ENCODE measurements at regions not wholly inside any gene's neighbourhood (a gene's known extent, or its start where the extent isn't known, plus 50 kb on each side); places are given as distances from the start of the nearest gene placed in this dataset.

DNA sequence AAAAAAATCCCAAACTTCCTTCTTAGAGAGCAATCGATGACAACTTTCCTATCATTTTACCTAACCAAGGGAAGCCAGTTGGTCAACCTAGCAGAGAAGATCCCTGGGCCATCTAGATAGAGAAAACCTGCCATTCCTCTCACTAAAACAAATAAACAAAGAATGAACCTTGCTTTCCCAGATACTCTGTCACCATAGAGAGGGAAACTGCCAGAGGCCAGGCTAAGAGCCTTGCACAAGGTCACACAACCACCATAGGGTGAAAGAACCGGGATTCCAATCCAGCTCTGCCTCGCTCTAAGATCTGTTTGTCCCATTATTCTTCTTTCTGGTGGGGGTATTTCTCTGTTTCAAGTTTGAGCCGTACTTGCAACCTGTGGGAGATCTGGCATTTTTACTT, 154.6 kb downstream of the CYRIA start:
- Histone ChIP-seq H3K27me3 (replicated peaks in 1 of 7) (peaks cover 0 to 63% (median 30%) of the 10 kb centered on the region in 7 donors), H3K36me3 (no peaks in the 10 kb centered on the region), H3K9me3 (no peaks in the 10 kb centered on the region), H3K4me3 (no peak overlapping the region), H3K4me1 (peaks cover 0 to 11% (median 8%) of the 10 kb centered on the region in 6 donors), H3K27ac (no peak overlapping the region)
- intact Hi-C loops (cut with DNase I; ENCODE audit: low total_unique reads), result no loop called here
- DNase-seq, result no peak
- WGBS, 5 donors, result 68 to 87% (median 86%) methylated on average over 4 of the region's 4 CpGs
- no peak for TF ChIP-seq POLR2A (IDR thresholded peaks at IDR 0.05)
- TF ChIP-seq, protein P1, sequence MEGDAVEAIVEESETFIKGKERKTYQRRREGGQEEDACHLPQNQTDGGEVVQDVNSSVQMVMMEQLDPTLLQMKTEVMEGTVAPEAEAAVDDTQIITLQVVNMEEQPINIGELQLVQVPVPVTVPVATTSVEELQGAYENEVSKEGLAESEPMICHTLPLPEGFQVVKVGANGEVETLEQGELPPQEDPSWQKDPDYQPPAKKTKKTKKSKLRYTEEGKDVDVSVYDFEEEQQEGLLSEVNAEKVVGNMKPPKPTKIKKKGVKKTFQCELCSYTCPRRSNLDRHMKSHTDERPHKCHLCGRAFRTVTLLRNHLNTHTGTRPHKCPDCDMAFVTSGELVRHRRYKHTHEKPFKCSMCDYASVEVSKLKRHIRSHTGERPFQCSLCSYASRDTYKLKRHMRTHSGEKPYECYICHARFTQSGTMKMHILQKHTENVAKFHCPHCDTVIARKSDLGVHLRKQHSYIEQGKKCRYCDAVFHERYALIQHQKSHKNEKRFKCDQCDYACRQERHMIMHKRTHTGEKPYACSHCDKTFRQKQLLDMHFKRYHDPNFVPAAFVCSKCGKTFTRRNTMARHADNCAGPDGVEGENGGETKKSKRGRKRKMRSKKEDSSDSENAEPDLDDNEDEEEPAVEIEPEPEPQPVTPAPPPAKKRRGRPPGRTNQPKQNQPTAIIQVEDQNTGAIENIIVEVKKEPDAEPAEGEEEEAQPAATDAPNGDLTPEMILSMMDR (IDR thresholded peaks at IDR 0.05 in 8 of 11, conservative IDR thresholded peaks at IDR 0.05 in 3 of 11), result no peak
- TF ChIP-seq POLR2AphosphoS5 (IDR thresholded peaks at IDR 0.05), result no peak

GRCh38 chr2:16509042-16509441, 156.6 kb downstream of the CYRIA start:
- intact Hi-C loops (cut with DNase I; ENCODE audit: low total_unique reads), result loop anchor here (5.0 to 10.0 kb wide), 2 partner anchors 564 to 872 kb away; partner anchors contain the start of gene MYCN
- H3K27ac ChIP-seq, result no peak overlapping the region
- no peaks in the 10 kb centered on the region for H3K9me3 ChIP-seq
- no peak overlapping the region for H3K4me3 ChIP-seq
- DNase-seq, result no peak
- H3K27me3 ChIP-seq (replicated peaks in 1 of 7), result peaks cover 0 to 76% (median 30%) of the 10 kb centered on the region in 7 donors
- WGBS, 5 donors, result 84 to 95% (median 86%) methylated on average over 3 of the region's 3 CpGs
- H3K4me1 ChIP-seq, result peaks cover 0 to 11% (median 8%) of the 10 kb centered on the region in 6 donors
- TF ChIP-seq POLR2AphosphoS5 (IDR thresholded peaks at IDR 0.05), result no peak
- no peak for TF ChIP-seq POLR2A (IDR thresholded peaks at IDR 0.05)
- TF ChIP-seq, protein P1 (IDR thresholded peaks at IDR 0.05 in 8 of 11, conservative IDR thresholded peaks at IDR 0.05 in 3 of 11), result no peak
- H3K36me3 ChIP-seq, result no peaks in the 10 kb centered on the region

- H3K4me3 ChIP-seq, result peak overlapping the region in 5 of 8 donors; percentile 29 to 60 (median 38)
- H3K4me1 ChIP-seq, result peaks cover 0 to 11% (median 8%) of the 10 kb centered on the region in 6 donors
- intact Hi-C loops (cut with DNase I; ENCODE audit: low total_unique reads), result loop anchor here (5.0 to 10.0 kb wide), 2 partner anchors 564 to 871 kb away; partner anchors contain the start of gene MYCN
- WGBS, 5 donors, result 22 to 27% (median 24%) methylated on average over 12 of the region's 12 CpGs
- no peak overlapping the region for H3K27ac ChIP-seq
- H3K9me3 ChIP-seq, result no peaks in the 10 kb centered on the region
- H3K27me3 ChIP-seq (replicated peaks in 1 of 7), result peaks cover 0 to 76% (median 30%) of the 10 kb centered on the region in 7 donors
- TF ChIP-seq POLR2A (IDR thresholded peaks at IDR 0.05), result no peak
- TF ChIP-seq, protein P1 (IDR thresholded peaks at IDR 0.05 in 8 of 11, conservative IDR thresholded peaks at IDR 0.05 in 3 of 11), result peak in 1 of 11 experiments; percentile 3
- no peak for DNase-seq
- H3K36me3 ChIP-seq, result no peaks in the 10 kb centered on the region
These were observed 157.2 kb downstream of the CYRIA start for GRCh38 chr2:16508490-16508851.

GRCh38 chr2:16507655-16508489, 157.8 kb downstream of the CYRIA start:
- Histone ChIP-seq H3K4me1 (peaks cover 0 to 11% (median 8%) of the 10 kb centered on the region in 6 donors), H3K36me3 (no peaks in the 10 kb centered on the region), H3K9me3 (no peaks in the 10 kb centered on the region), H3K27ac (no peak overlapping the region), H3K4me3 (peak overlapping the region in 6 of 8 donors; percentile 28 to 60 (median 35)), H3K27me3 (replicated peaks in 1 of 7) (peaks cover 0 to 75% (median 30%) of the 10 kb centered on the region in 7 donors)
- 8 to 32% (median 15%) methylated on average over 23 to 58 of the region's 58 CpGs for WGBS, 5 donors
- no peak for DNase-seq
- TF ChIP-seq POLR2A (IDR thresholded peaks at IDR 0.05), result no peak
- TF ChIP-seq, protein P1 (IDR thresholded peaks at IDR 0.05 in 8 of 11, conservative IDR thresholded peaks at IDR 0.05 in 3 of 11), result peak in 9 of 11 experiments; percentile 16 to 73 (median 49)
- peak in 1 of 3 donors; percentile 21 for TF ChIP-seq POLR2AphosphoS5 (IDR thresholded peaks at IDR 0.05)
- intact Hi-C loops (cut with DNase I; ENCODE audit: low total_unique reads), result loop anchor here (5.0 to 10.0 kb wide), 2 partner anchors 563 to 871 kb away; partner anchors contain the start of gene MYCN
